Sciatic nerve (tissue), 2 donors: ENCODE measurements at regions not wholly inside any gene's neighbourhood (a gene's known extent, or its start where the extent isn't known, plus 50 kb on each side); places are given as distances from the start of the nearest gene placed in this dataset.

ENCODE experiments used
- ATAC-seq: fragments of 200-7000 bp; cut with Tn5 transposase; one replicate; pipeline ENCODE4 v1.9.1; 2020; ENCODE audit warnings: mild to moderate bottlenecking, moderate library complexity
- DNase-seq: peaks from one replicate; pipeline ENCODE4 v3.0.0-alpha.2; 2020; ENCODE audit warnings: low spot score
- intact Hi-C: fragments of 100-400 bp; cut with DNase I; formaldehyde crosslinking; loops from one replicate; pipeline ENCODE4 v1.14.2; 2022
- donor health status: DM: no; HTN: no; CAD: no.
- donor health status: DM: no; HTN: no; CAD: no.

GRCh38 chr11:41836431-41836830 is 377.0 kb upstream of the LRRC4C start:
- no peak for ATAC-seq
- DNase-seq: no peak
- intact Hi-C loops: no loop called here

GRCh38 chr11:41842673-41843072 is 383.2 kb upstream of the LRRC4C start:
- intact Hi-C loops: no loop called here
- ATAC-seq: no peak
- no peak for DNase-seq

DNA sequence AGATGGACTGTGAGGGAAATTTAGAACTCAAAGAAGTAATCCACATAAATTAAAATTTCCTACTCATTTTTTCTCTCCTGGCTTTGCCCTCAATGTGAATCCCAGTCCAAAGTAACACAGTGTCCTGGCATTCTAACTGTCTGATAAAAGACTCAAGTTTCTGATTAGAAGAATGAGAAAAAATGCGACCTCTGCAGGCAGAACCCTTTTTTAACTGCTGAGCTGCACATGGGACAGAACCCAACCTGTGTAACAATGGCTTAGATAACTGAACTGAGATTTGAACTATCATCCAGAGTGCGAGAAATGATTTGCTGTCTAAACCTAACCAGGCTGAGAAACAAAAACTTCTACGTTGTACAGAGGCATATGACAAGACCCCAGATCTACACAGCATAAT is 385.6 kb upstream of the LRRC4C start:
- intact Hi-C loops: no loop called here
- no peak for DNase-seq
- no peak for ATAC-seq

DNA sequence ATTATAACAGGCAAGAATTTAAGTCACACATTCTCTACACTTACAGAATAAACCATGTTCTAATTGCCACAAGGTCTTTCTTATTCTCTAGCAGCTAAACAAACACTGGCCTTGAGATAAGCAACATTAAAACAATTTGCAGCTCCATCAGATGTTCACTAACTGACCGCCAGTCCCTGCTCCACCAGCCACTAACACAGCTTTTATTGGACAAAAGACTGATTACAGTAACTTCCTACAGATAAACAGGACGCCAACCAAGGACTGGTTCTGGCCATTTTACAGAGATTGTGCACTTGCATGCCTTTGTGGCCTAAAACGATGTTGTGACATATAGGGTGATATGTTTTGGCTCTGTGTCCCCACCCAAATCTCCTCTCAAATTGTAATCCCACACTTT is 388.9 kb upstream of the LRRC4C start:
- no peak for ATAC-seq
- DNase-seq: no peak
- intact Hi-C loops: no loop called here

DNA sequence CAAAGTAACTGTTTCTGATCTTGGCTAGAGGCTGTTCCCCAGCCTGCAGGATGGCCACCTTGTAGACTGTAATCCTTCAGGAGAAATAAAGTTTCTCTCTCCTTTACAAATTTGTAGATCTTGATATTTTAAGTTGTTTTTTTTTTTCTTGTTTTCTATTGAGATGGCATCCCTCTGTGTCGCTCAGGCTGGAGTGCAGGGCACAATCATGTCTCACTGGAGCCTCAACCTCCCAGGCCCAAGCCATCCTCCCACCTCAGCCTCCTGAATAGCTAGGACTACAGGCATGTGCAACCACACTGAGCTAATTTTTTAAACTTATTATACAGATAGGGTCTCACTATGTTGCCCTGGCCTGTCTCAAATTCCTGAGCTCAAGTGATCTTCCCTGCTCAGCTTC is 389.8 kb upstream of the LRRC4C start:
- DNase-seq (no peak), ATAC-seq (no peak)
- intact Hi-C loops: no loop called here

- DNase-seq: no peak
- ATAC-seq: no peak
- intact Hi-C loops: no loop called here
Measured at GRCh38 chr11:41851743-41852142, 392.3 kb upstream of the LRRC4C start.

- intact Hi-C loops: no loop called here
- DNase-seq: no peak
- no peak for ATAC-seq
Measured at GRCh38 chr11:41861838-41862237, 402.4 kb upstream of the LRRC4C start.

DNA sequence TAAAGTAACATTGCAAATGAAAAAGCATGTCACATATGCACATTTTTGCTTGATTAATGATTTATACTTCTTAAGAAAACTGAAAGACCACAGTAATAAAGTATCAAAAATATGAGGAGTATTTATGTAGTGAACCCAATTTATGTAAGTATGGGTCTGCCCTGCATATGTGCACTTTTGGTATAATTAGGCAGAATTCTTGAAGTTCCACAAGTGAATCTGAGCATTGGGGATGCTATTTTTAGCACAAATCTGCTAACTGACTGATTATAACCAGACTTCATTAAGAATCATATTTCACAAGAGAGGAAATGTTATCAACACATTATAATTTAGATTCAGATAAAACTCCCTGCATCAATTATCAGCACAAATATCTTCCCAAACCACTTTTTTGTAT is 407.1 kb upstream of the LRRC4C start:
- ATAC-seq (no peak), DNase-seq (no peak)
- intact Hi-C loops: no loop called here

DNA sequence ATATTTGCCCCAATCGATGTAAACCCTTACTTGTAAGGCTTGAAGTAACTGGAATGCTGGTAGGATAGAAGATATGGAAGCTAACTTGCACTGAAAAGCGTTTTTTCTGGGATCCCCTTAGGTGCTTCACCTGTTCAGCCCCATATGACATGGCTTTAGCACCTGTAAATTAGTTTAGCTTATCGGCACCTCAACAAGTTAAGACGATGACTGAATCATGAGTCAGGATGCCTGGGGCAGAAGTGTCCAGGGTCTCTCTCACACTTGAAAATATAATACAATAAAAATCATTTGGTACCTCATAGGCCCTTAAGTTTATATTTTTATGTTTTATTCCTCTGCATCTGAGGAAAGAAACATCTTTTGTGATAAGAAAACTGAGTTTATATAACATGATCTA is 409.2 kb upstream of the LRRC4C start:
- ATAC-seq (no peak), DNase-seq (no peak)
- intact Hi-C loops: no loop called here

DNA sequence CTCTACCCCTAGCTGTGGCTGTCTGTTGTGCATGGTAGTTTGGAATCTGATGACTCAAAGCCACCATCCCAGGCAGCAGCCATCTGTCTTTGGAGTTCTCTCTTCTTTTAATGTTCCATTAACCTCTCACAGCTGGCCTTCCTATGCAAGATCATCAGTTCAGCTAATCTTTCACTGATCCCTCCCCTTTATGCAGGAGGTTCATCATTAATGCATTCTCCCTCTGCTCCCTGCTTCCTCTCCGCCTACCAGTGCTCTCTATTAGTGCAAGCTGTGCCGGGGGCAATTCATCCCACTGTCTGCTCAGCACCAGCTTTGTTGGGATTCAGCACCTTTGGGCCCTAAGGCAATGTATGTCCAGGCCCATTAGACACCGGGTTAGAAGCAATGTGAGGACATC is 413.0 kb upstream of the LRRC4C start:
- intact Hi-C loops: no loop called here
- DNase-seq: no peak
- ATAC-seq: no peak

DNA sequence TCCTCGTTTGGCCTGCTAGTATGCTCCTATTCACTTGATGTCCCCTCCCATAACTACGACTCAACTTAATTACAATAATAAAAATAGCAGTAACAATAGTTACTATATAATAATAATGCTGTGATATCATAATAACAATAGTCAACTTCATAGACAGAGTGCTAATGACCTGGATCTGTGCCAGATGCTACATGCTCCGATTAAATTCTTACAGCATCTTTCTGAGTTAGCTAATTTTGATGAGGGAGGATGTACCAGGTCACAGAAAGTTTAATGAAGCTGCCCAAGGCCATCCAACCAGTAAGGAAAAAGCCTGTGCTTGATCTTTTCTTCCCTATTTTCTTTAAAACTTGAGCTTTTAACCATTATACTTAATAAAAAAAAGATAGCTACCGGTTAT is 413.4 kb upstream of the LRRC4C start:
- ATAC-seq (no peak), DNase-seq (no peak)
- intact Hi-C loops: no loop called here

DNA sequence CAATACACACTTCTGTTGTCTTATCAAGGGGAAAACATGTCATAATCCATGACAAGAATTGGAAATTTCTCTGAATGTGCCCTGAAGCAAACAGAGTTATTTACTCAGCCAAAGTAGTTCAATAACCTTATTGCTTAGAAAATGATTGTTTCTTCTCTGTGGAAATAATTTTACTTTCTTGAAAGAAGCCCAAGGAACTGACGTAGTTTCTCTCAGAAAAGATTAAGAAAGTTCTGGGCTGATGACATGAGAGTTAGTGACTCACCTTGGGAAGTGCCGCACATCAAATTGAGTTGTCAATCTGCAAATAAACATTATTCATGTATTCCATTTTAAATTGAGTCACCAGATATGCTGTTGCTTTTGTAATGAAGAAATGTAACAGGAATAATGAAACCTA is 418.6 kb upstream of the LRRC4C start:
- DNase-seq (no peak), ATAC-seq (no peak)
- intact Hi-C loops: no loop called here

GRCh38 chr11:41879214-41879613 is 419.8 kb upstream of the LRRC4C start:
- intact Hi-C loops: no loop called here
- DNase-seq (no peak), ATAC-seq (no peak)

DNA sequence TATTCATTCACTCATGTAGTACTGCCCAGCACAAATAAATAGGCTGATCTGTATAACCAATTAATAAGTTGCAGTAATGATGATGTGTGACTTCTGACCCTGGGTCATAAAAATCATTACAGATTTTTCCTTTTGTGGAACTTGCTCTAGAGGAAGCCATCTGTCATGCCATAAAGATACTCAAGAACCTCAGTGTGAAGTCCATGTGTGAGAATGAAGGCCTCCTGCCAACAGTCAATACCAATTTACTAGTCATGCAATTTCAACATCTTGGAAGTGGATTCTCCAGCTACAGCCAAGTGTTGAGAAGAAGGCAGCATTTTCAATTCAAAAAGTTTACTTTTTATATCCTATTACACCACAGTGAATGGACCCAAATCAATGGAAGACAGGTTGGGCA is 435.6 kb upstream of the LRRC4C start:
- DNase-seq (no peak), ATAC-seq (no peak)
- intact Hi-C loops: no loop called here

DNA sequence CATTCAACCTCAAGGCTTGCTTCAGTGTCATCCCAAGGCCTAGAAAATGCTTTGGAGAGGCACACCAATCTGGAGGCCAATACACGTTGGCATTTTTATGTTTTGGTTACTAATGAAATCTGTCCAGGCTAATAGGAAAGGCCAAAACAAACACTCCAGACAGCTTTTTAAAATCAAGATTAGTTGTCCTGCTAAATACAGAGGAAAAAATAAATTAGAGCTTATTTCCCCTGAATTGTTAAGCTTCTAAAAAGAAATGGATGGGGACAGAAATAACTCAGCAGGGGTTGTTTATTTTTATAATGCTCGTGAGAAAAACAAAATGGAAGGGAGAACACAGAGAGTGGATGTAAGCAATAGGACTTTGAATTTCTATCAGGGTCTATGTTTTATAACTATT is 438.5 kb upstream of the LRRC4C start:
- no peak for DNase-seq
- intact Hi-C loops: no loop called here
- ATAC-seq: no peak

- ATAC-seq (no peak), DNase-seq (no peak)
- intact Hi-C loops: no loop called here
Measured at GRCh38 chr11:41917900-41918299, 458.4 kb upstream of the LRRC4C start.

GRCh38 chr11:41920374-41920773 is 460.9 kb upstream of the LRRC4C start:
- intact Hi-C loops: no loop called here
- DNase-seq (no peak), ATAC-seq (no peak)

DNA sequence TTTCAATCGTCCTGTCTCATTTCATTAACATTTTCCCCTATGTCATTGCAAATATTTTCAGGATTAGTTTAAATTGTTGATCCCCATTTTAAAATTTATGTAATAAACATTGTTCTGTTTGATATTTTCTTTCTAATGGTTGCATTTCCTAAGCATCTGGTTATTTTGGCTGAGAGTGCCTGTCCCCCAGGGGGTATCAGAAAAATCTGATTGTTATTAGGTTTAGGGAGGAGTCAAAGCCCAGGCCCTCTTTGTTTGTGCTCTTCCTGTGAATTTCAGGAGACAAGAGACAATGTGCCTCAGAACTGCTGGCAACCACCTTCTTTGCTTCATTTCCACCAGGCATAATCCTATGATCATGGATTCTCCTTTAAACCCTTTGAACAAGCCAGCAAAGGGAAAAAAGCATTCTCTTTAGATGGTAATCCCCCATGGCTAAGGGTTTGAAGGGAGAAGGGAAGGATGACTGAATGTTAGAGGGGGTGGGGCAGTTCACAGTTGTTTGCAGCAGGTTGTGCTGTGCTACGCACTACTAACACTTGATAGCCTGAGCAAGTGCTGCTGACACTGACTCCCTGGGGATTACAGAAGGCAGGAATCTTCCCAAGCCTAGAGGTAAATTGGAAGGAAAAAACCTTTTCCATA is 462.4 kb upstream of the LRRC4C start:
- ATAC-seq (no peak), DNase-seq (no peak)
- intact Hi-C loops: no loop called here

- intact Hi-C loops: no loop called here
- ATAC-seq (no peak), DNase-seq (no peak)
Measured at GRCh38 chr11:41926339-41926738, 466.9 kb upstream of the LRRC4C start.

DNA sequence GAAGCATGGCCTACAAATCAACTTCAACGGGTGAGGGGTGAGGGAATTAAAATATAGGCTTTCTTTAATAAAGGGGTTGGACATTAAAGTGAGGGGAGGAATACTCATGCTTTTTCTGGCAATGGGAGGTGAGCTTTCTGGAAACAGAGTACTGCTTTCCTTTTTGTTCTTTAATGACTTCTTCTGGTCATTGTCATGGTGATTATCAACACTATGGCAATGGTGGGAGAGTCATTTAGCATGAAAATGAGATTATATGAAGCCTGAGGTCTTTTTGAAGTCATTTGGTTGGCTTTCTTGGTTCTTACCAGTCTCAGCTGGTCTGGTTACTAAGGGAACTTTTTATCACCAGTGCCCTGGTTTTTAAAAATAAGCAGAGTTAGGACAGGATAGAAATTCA is 475.8 kb upstream of the LRRC4C start:
- ATAC-seq: no peak
- intact Hi-C loops: no loop called here
- no peak for DNase-seq

DNA sequence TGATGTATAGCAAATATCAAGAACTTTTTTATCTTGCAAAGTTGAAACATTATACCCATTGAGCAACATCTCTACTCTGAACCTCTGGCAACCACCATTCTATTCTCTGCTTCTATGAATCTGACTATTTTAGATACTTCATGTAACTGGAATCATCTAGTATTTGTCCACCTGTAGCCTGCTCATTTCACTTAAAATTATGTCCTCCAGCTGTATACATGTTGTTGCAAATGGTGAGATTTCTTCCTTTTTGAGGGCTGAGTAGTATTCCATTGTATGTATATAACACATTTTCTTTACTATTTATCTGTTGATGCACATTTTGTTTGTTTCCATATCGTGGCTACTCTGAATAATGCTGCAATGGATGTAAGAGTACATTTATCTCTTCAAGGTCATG is 476.3 kb upstream of the LRRC4C start:
- intact Hi-C loops: no loop called here
- ATAC-seq: no peak
- no peak for DNase-seq

GRCh38 chr11:41943656-41944055 is 484.2 kb upstream of the LRRC4C start:
- ATAC-seq (no peak), DNase-seq (no peak)
- intact Hi-C loops: no loop called here
